M059J (cell line): ENCODE measurements at regions not wholly inside any gene's neighbourhood (a gene's known extent, or its start where the extent isn't known, plus 50 kb on each side); places are given as distances from the start of the nearest gene placed in this dataset.
"Not testable (repeated sequence)": the region's sequence is repeated elsewhere in the genome, so short reads cannot be mapped to it uniquely, and the experiment has no call there.

ENCODE experiments used
- DNase-seq: peaks from one replicate; pipeline ENCODE4 v3.0.0-alpha.2; 2012; ENCODE audit warnings: low read depth

- DNase-seq: no peak
Observed at GRCh38 chr2:16726577-16726976, 60.9 kb upstream of the CYRIA start.

GRCh38 chr2:16726147-16726546 is 60.5 kb upstream of the CYRIA start:
- DNase-seq: no peak

GRCh38 chr2:16725549-16725948 is 59.9 kb upstream of the CYRIA start:
- DNase-seq: no peak

- DNase-seq: no peak
Observed at GRCh38 chr2:16722677-16723076, 57.0 kb upstream of the CYRIA start.

GRCh38 chr2:16722126-16722525 is 56.5 kb upstream of the CYRIA start:
- DNase-seq: no peak

- DNase-seq: not testable (repeated sequence)
Observed at GRCh38 chr2:16721529-16721928, 55.9 kb upstream of the CYRIA start.

- not testable (repeated sequence) for DNase-seq
Observed at GRCh38 chr2:16720737-16721136, 55.1 kb upstream of the CYRIA start.

- DNase-seq: no peak
Observed at GRCh38 chr2:16719485-16719808, 53.8 kb upstream of the CYRIA start.

GRCh38 chr2:16718576-16719484 is 53.2 kb upstream of the CYRIA start:
- DNase-seq: no peak

GRCh38 chr2:16717477-16717876 is 51.8 kb upstream of the CYRIA start:
- no peak for DNase-seq

GRCh38 chr2:16716944-16717343 is 51.3 kb upstream of the CYRIA start:
- DNase-seq: no peak

GRCh38 chr2:16716024-16716423 is 50.4 kb upstream of the CYRIA start:
- no peak for DNase-seq
